IMR-90 (cell line): ENCODE measurements at regions not wholly inside any gene's neighbourhood (a gene's known extent, or its start where the extent isn't known, plus 50 kb on each side); places are given as distances from the start of the nearest gene placed in this dataset.
A peak's percentile ranks its signal among the peaks of the same experiment; 100 is the strongest.

Experiments
- ATAC-seq: fragments of 200-7000 bp; cut with Tn5 transposase; 2 replicates; pipeline ENCODE4 v1.9.1; 2020; ENCODE audit warnings: low read depth, mild to moderate bottlenecking, moderate library complexity
- BruUV-seq: library from RNA; stranded (reverse); fragments of 400-500 nt; replicated peaks from 2 replicates; lab custom pipeline; 2021; lab: Mats Ljungman, UMichigan
- CTCF ChIA-PET: fragments of 300-600 bp; formaldehyde crosslinking; extraction: SDS; loops from one replicate; lab custom pipeline; 2021; ENCODE audit warnings: antibody characterized with exemption; lab: Yijun Ruan, JAX
- POLR2A ChIA-PET: fragments of 300-600 bp; sonication (Branson Sonifier 250); formaldehyde crosslinking; loops from one replicate; lab custom pipeline; 2022; ENCODE audit warnings: antibody characterized with exemption; ENCODE audit not compliant: unreplicated experiment; lab: Charles Lee
- DNase-seq: peaks from one replicate; pipeline ENCODE4 v3.0.0; 2013
- H2AFZ ChIP-seq: replicated peaks from 2 replicates; pipeline ENCODE3; 2013; ENCODE audit warnings: low read length, mild to moderate bottlenecking; ENCODE audit not compliant: poor library complexity
- H2AK5ac ChIP-seq: 2 replicates; pipeline ENCODE4 v1.6.1; 2013; ENCODE audit warnings: low read depth, low read length, inconsistent platforms
- H2AK9ac ChIP-seq: replicated peaks from 2 replicates; pipeline ENCODE3; 2013; ENCODE audit warnings: mild to moderate bottlenecking, low read depth, low read length, moderate library complexity; ENCODE audit not compliant: poor library complexity
- H2BK120ac ChIP-seq: 2 replicates; pipeline ENCODE4 v1.6.1; 2013; ENCODE audit warnings: low read depth, low read length, inconsistent platforms
- H2BK15ac ChIP-seq: 3 replicates; pipeline ENCODE4 v1.6.1; 2013; ENCODE audit warnings: low read depth, low read length, inconsistent platforms
- H2BK20ac ChIP-seq: 2 replicates; pipeline ENCODE4 v1.6.1; 2013; ENCODE audit warnings: low read depth, mild to moderate bottlenecking, inconsistent platforms, low read length, moderate library complexity
- H2BK5ac ChIP-seq: 2 replicates; pipeline ENCODE4 v1.6.1; 2013; ENCODE audit warnings: mild to moderate bottlenecking, low read depth, low read length, inconsistent platforms; ENCODE audit not compliant: poor library complexity, severe bottlenecking
- H3K14ac ChIP-seq: replicated peaks from 2 replicates; pipeline ENCODE4 v1.6.1; 2013; ENCODE audit warnings: low read depth, low read length, inconsistent platforms
- H3K18ac ChIP-seq: 2 replicates; pipeline ENCODE4 v1.6.1; 2013; ENCODE audit warnings: low read depth, low read length, control low read depth
- H3K23ac ChIP-seq: 2 replicates; pipeline ENCODE4 v1.6.1; 2013; ENCODE audit warnings: low read depth, low read length, inconsistent platforms
- H3K27ac ChIP-seq: 2 replicates; pipeline ENCODE4 v1.5.1; 2013; ENCODE audit warnings: mild to moderate bottlenecking, control low read depth, low read length; ENCODE audit not compliant: insufficient read depth
- H3K27me3 ChIP-seq: 2 replicates; pipeline ENCODE4 v1.6.1; 2013; ENCODE audit warnings: low read length; ENCODE audit not compliant: control insufficient read depth, insufficient read depth
- H3K36me3 ChIP-seq: 2 replicates; pipeline ENCODE4 v1.6.1; 2013; ENCODE audit warnings: low read length, mixed read lengths; ENCODE audit not compliant: control insufficient read depth, insufficient read depth
- H3K4ac ChIP-seq: 2 replicates; pipeline ENCODE4 v1.6.1; 2013; ENCODE audit warnings: low read depth, low read length, inconsistent platforms
- H3K4me1 ChIP-seq: 2 replicates; pipeline ENCODE4 v1.6.1; 2013; ENCODE audit warnings: low read length, mixed read lengths; ENCODE audit not compliant: control insufficient read depth, insufficient read depth
- H3K4me2 ChIP-seq: 2 replicates; pipeline ENCODE4 v1.6.1; 2013; ENCODE audit warnings: low read depth, mild to moderate bottlenecking, control low read depth, low read length, moderate library complexity
- H3K4me3 ChIP-seq: 2 replicates; pipeline ENCODE4 v1.5.1; 2013; ENCODE audit warnings: low read depth, mild to moderate bottlenecking, control low read depth, low read length, moderate library complexity; ENCODE audit not compliant: insufficient read depth
- H3K56ac ChIP-seq: 2 replicates; pipeline ENCODE4 v1.6.1; 2013; ENCODE audit warnings: low read length, inconsistent platforms; ENCODE audit not compliant: insufficient read depth; ENCODE audit errors: extremely low read depth
- H3K79me1 ChIP-seq, 2 experiments: 2 replicates each; pipeline ENCODE4 v1.6.1; 2013; ENCODE audit warnings: low read length in 2 of 2, inconsistent platforms in 1 of 2, low read depth in 1 of 2
- H3K9ac ChIP-seq: 2 replicates; pipeline ENCODE4 v1.6.1; 2013; ENCODE audit warnings: low read depth, low read length, control low read depth
- H3K9me1 ChIP-seq: 2 replicates; pipeline ENCODE4 v1.6.1; 2013; ENCODE audit warnings: low read length, inconsistent platforms; ENCODE audit not compliant: insufficient read depth
- H3K9me3 ChIP-seq: 2 replicates; pipeline ENCODE4 v1.6.1; 2013; ENCODE audit warnings: low read length; ENCODE audit not compliant: control insufficient read depth, insufficient read depth
- H4K20me1 ChIP-seq: 2 replicates; pipeline ENCODE4 v1.6.1; 2013; ENCODE audit warnings: low read length, inconsistent platforms; ENCODE audit not compliant: insufficient read depth
- H4K5ac ChIP-seq: 2 replicates; pipeline ENCODE4 v1.6.1; 2013; ENCODE audit warnings: mild to moderate bottlenecking, low read depth, low read length, control low read depth
- H4K8ac ChIP-seq, 2 experiments: 2 replicates each; pipeline ENCODE4 v1.6.1; 2013; ENCODE audit warnings: low read depth in 2 of 2, low read length in 2 of 2, control low read depth in 1 of 2, inconsistent platforms in 1 of 2
- H4K91ac ChIP-seq: 2 replicates; pipeline ENCODE4 v1.6.1; 2013; ENCODE audit warnings: low read depth, low read length, inconsistent platforms; ENCODE audit not compliant: insufficient read depth
- BHLHE40 ChIP-seq: fragments of 150-350 bp; IDR thresholded peaks from 2 replicates; pipeline ENCODE4 v1.6.1; 2016; ENCODE audit warnings: mild to moderate bottlenecking, low read depth, low read length
- MAFK ChIP-seq: IDR thresholded peaks from 2 replicates; pipeline ENCODE4 v1.6.1; 2012; ENCODE audit warnings: low read depth, low read length, improper control_type of control experiment
- MXI1 ChIP-seq: IDR thresholded peaks from 2 replicates; pipeline ENCODE4 v1.6.1; 2012; ENCODE audit warnings: low read depth, mild to moderate bottlenecking, low read length, moderate library complexity, borderline replicate concordance
- RCOR1 ChIP-seq: IDR thresholded peaks from 2 replicates; pipeline ENCODE4 v1.6.1; 2012; ENCODE audit warnings: mild to moderate bottlenecking, low read length, improper control_type of control experiment; ENCODE audit not compliant: insufficient replicate concordance
- RFX5 ChIP-seq: IDR thresholded peaks from 2 replicates; pipeline ENCODE4 v1.8.0; 2012; ENCODE audit warnings: low read depth, mild to moderate bottlenecking, low read length, moderate library complexity
- WGBS, 2 experiments: methylation state at CpG; one replicate each; pipeline versions ENCODE4 v1.1.5 to v1.1.7; 2013; ENCODE audit warnings: missing lambda C conversion rate in 2 of 2; ENCODE audit not compliant: insufficient read length in 1 of 2; ENCODE audit errors: extremely low coverage in 2 of 2; 5-methylcytosine and 5-hydroxymethylcytosine counted together
- dilution Hi-C: fragments of 300-500 bp; cut with HindIII; formaldehyde crosslinking; loops from one replicate; pipeline ENCODE4 v1.14.3; 2018; ENCODE audit warnings: low sequenced_read_pairs; ENCODE audit not compliant: unreplicated experiment
- in situ Hi-C: fragments of 300-500 bp; cut with MboI; formaldehyde crosslinking; loops from 3 replicates; pipeline ENCODE4 v1.14.3; 2019; ENCODE audit warnings: low sequenced_read_pairs, inconsistent platforms, mixed read lengths
- intact Hi-C: fragments of 100-400 bp; cut with micrococcal nuclease; formaldehyde crosslinking; loops from 2 replicates; pipeline ENCODE4 v1.10.0; 2022
- TF ChIP-seq, protein P1 (sequence below): conservative IDR thresholded peaks from 2 replicates; pipeline ENCODE4 v1.5.1; 2012; ENCODE audit warnings: mild to moderate bottlenecking, low read depth, low read length, improper control_type of control experiment

DNA sequence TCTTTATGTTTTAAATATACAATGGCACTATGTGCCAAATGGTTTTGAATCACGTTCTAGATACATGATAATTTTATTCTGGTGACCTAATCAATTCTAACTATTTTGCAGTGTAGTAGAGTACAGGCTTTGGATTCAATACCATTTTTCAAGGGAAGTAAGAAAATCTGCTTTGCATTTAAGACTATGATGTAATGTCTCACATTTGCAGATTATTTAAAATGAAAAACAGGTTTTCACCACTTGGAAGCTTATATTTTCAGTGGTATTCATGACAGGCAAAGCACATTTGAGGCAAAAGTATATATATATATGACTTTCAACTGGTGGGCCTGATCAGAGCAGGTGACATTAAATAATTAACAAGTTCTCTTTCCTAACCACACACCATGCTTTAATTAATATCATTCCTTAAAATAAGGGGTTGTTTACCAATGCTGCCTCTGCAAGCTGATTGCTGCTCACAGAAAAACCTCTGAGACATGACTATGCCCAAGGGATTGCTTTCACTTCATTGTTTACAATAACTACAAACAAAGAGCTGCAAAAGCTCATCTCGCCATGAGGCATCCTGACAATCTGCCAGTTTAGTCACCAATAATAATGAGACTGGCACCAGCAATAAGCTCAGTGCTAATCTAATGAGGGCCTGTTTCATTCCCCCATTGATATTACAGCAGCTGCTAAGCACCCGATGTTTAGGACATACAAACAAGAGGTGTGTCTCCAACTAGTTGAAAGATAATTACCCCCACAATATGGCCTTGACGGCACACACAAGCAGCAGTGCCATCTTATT, 1176.0 kb upstream of the GJE1 start:
- no peaks in the 10 kb centered on the region for H4K20me1 ChIP-seq
- H3K23ac ChIP-seq = no peak overlapping the region
- no peak overlapping the region for H2AFZ ChIP-seq
- 0 out of 3 replicates have a peak overlapping the region, but pooled peaks have one; percentile 1 for H2BK15ac ChIP-seq
- H3K79me1 ChIP-seq = no peaks in the 10 kb centered on the region
- ATAC-seq (peak; percentile 69), DNase-seq (peak; percentile 65)
- H4K5ac ChIP-seq = no peak overlapping the region
- H3K14ac ChIP-seq = no peak overlapping the region
- H2BK20ac ChIP-seq = no peak overlapping the region
- H3K18ac ChIP-seq = no peak overlapping the region
- no peak overlapping the region for H2BK120ac ChIP-seq
- no peaks in the 10 kb centered on the region for H3K9me1 ChIP-seq
- no peak overlapping the region; a peak in 1 of 4 replicates for H4K8ac ChIP-seq
- no peaks in the 10 kb centered on the region for H3K27me3 ChIP-seq
- POLR2A ChIA-PET = no interaction called here
- CTCF ChIA-PET = interaction anchor here (0.6 kb wide), 1 partner anchor 596 kb away, joined by 7 read pairs; no protein-coding TSS in a partner anchor
- BruUV-seq = no TSS peak
- H2AK5ac ChIP-seq = no peak overlapping the region
- H3K9me3 ChIP-seq = no peaks in the 10 kb centered on the region
- H4K91ac ChIP-seq = no peak overlapping the region
- intact Hi-C loops = no loop called here
- H3K56ac ChIP-seq = no peak overlapping the region
- no CpG with 5 or more reads among the region's 4 CpGs for WGBS, 2 experiments
- no peak for TF ChIP-seq BHLHE40
- no peak for TF ChIP-seq RCOR1
- no peak for TF ChIP-seq MAFK
- TF ChIP-seq, protein P1, sequence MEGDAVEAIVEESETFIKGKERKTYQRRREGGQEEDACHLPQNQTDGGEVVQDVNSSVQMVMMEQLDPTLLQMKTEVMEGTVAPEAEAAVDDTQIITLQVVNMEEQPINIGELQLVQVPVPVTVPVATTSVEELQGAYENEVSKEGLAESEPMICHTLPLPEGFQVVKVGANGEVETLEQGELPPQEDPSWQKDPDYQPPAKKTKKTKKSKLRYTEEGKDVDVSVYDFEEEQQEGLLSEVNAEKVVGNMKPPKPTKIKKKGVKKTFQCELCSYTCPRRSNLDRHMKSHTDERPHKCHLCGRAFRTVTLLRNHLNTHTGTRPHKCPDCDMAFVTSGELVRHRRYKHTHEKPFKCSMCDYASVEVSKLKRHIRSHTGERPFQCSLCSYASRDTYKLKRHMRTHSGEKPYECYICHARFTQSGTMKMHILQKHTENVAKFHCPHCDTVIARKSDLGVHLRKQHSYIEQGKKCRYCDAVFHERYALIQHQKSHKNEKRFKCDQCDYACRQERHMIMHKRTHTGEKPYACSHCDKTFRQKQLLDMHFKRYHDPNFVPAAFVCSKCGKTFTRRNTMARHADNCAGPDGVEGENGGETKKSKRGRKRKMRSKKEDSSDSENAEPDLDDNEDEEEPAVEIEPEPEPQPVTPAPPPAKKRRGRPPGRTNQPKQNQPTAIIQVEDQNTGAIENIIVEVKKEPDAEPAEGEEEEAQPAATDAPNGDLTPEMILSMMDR = no peak
- no peak for TF ChIP-seq MXI1
- no peak for TF ChIP-seq RFX5
- H3K4ac ChIP-seq = no peak overlapping the region
- no peak overlapping the region for H3K9ac ChIP-seq
- in situ Hi-C loops = no loop called here
- no peak overlapping the region for H2BK5ac ChIP-seq
- H2AK9ac ChIP-seq = no peak overlapping the region
- no peaks in the 10 kb centered on the region for H3K36me3 ChIP-seq
- peak overlapping the region; percentile 0; the same call in 1 of the 2 replicates for H3K4me2 ChIP-seq
- dilution Hi-C loops = no loop called here
- H3K27ac ChIP-seq = no peak overlapping the region
- H3K4me1 ChIP-seq = peaks cover 1% of the 10 kb centered on the region; the same call in 1 of the 2 replicates
- no peak overlapping the region for H3K4me3 ChIP-seq
